Smooth muscle cell (in vitro differentiated cells): ENCODE measurements at regions not wholly inside any gene's neighbourhood (a gene's known extent, or its start where the extent isn't known, plus 50 kb on each side); places are given as distances from the start of the nearest gene placed in this dataset.

Source experiments
- DNase-seq: peaks from one replicate; lab custom pipeline; 2025; ENCODE audit not compliant: unreplicated experiment; lab: John Stamatoyannopoulos, UW
- H2AFZ ChIP-seq: fragments of 200-600 bp; sonication (generic); 2 replicates; pipeline ENCODE4 v1.6.0; 2016; ENCODE audit warnings: antibody characterized with exemption, low read depth, mild to moderate bottlenecking
- H3F3A ChIP-seq: fragments of 200-600 bp; sonication (generic); 2 replicates; pipeline ENCODE4 v1.6.0; 2017; ENCODE audit warnings: antibody characterized with exemption, low read depth
- H3K27ac ChIP-seq: fragments of 200-600 bp; sonication (generic); 2 replicates; pipeline ENCODE4 v1.5.1; 2016; ENCODE audit warnings: low read depth, mild to moderate bottlenecking
- H3K27me3 ChIP-seq: fragments of 200-600 bp; sonication (generic); 2 replicates; pipeline ENCODE4 v1.6.1; 2016; ENCODE audit warnings: low read depth, mild to moderate bottlenecking
- H3K36me3 ChIP-seq: fragments of 200-600 bp; sonication (generic); 2 replicates; pipeline ENCODE4 v1.5.1; 2016; ENCODE audit warnings: low read depth
- H3K4me1 ChIP-seq: fragments of 200-600 bp; sonication (generic); 2 replicates; pipeline ENCODE4 v1.5.1; 2016; ENCODE audit warnings: low read depth
- H3K4me2 ChIP-seq: fragments of 200-600 bp; sonication (generic); 2 replicates; pipeline ENCODE4 v1.6.0; 2016; ENCODE audit warnings: mild to moderate bottlenecking
- H3K4me3 ChIP-seq: fragments of 200-600 bp; sonication (generic); 2 replicates; pipeline ENCODE4 v1.5.1; 2016; ENCODE audit warnings: mild to moderate bottlenecking
- H3K79me2 ChIP-seq: fragments of 200-600 bp; sonication (generic); 2 replicates; pipeline ENCODE4 v1.6.0; 2016; ENCODE audit warnings: low read depth, mild to moderate bottlenecking
- H3K9ac ChIP-seq: fragments of 200-600 bp; sonication (generic); 2 replicates; pipeline ENCODE4 v1.6.0; 2016; ENCODE audit warnings: low read depth
- H3K9me3 ChIP-seq: fragments of 200-600 bp; sonication (generic); replicated peaks from 2 replicates; pipeline ENCODE4 v1.5.1; 2016; ENCODE audit warnings: low read depth
- H4K20me1 ChIP-seq: fragments of 200-600 bp; sonication (generic); 2 replicates; pipeline ENCODE4 v1.6.0; 2016; ENCODE audit warnings: low read depth
- CTCF ChIP-seq: fragments of 200-600 bp; sonication (generic); IDR thresholded peaks from 2 replicates; pipeline ENCODE4 v1.5.1; 2017; ENCODE audit warnings: borderline replicate concordance, mild to moderate bottlenecking, antibody characterized with exemption; ENCODE audit not compliant: insufficient read depth, poor library complexity, severe bottlenecking
- WGBS: methylation state at CpG from one replicate; pipeline ENCODE4 v1.1.7; 2016; ENCODE audit warnings: low lambda C conversion rate; 5-methylcytosine and 5-hydroxymethylcytosine counted together

- DNase-seq: no peak
- H3K79me2 ChIP-seq: no peaks in the 10 kb centered on the region
- WGBS: 47% methylated on average over 3 of the region's 3 CpGs
These were observed 1345.3 kb downstream of the FAM181B start for GRCh38 chr11:81388326-81388725.

GRCh38 chr11:81380395-81380794, 1353.3 kb downstream of the FAM181B start:
- DNase-seq: no peak
- no peak overlapping the region for H3K4me2 ChIP-seq
- H3F3A ChIP-seq: no peaks in the 10 kb centered on the region
- H3K4me1 ChIP-seq: no peaks in the 10 kb centered on the region
- no peaks in the 10 kb centered on the region for H3K27me3 ChIP-seq
- H3K27ac ChIP-seq: no peak overlapping the region
- H3K79me2 ChIP-seq: no peaks in the 10 kb centered on the region
- H2AFZ ChIP-seq: no peak overlapping the region
- H4K20me1 ChIP-seq: no peaks in the 10 kb centered on the region
- H3K36me3 ChIP-seq: peaks cover 2% of the 10 kb centered on the region
- H3K9me3 ChIP-seq: no peaks in the 10 kb centered on the region
- H3K9ac ChIP-seq: no peak overlapping the region
- H3K4me3 ChIP-seq: no peak overlapping the region
- 81% methylated on average over 1 of the region's 1 CpG for WGBS
- no peak for TF ChIP-seq CTCF

More at GRCh38 chr11:81388326-81388725, 1345.3 kb downstream of the FAM181B start:
- no peak overlapping the region for H3K9ac ChIP-seq
- peaks cover 12% of the 10 kb centered on the region for H3K27me3 ChIP-seq
- no peak overlapping the region for H3K4me2 ChIP-seq
- H4K20me1 ChIP-seq: no peaks in the 10 kb centered on the region
- no peak overlapping the region for H3K4me3 ChIP-seq
- H3F3A ChIP-seq: no peaks in the 10 kb centered on the region
- TF ChIP-seq CTCF: no peak
- no peak overlapping the region for H2AFZ ChIP-seq
- no peaks in the 10 kb centered on the region for H3K9me3 ChIP-seq
- H3K4me1 ChIP-seq: no peaks in the 10 kb centered on the region
- peaks cover 2% of the 10 kb centered on the region for H3K36me3 ChIP-seq
- no peak overlapping the region for H3K27ac ChIP-seq

- Histone ChIP-seq H4K20me1 (no peaks in the 10 kb centered on the region), H3K4me3 (no peak overlapping the region), H3K36me3 (no peaks in the 10 kb centered on the region), H3K27me3 (no peaks in the 10 kb centered on the region), H3K9me3 (peaks cover 4% of the 10 kb centered on the region), H2AFZ (no peak overlapping the region), H3F3A (no peaks in the 10 kb centered on the region), H3K9ac (no peak overlapping the region), H3K27ac (no peak overlapping the region), H3K79me2 (no peaks in the 10 kb centered on the region), H3K4me2 (no peak overlapping the region), H3K4me1 (no peaks in the 10 kb centered on the region)
- DNase-seq: no peak
- 86% methylated on average over 2 of the region's 2 CpGs for WGBS
- no peak for TF ChIP-seq CTCF
These were observed 1356.2 kb downstream of the FAM181B start for GRCh38 chr11:81377418-81377817.

GRCh38 chr11:81373986-81374385, 1359.7 kb downstream of the FAM181B start:
- Histone ChIP-seq H3K27me3 (peaks cover 5% of the 10 kb centered on the region), H3F3A (no peaks in the 10 kb centered on the region), H3K4me3 (no peak overlapping the region), H3K36me3 (no peaks in the 10 kb centered on the region), H3K9me3 (peaks cover 4% of the 10 kb centered on the region), H4K20me1 (no peaks in the 10 kb centered on the region), H3K9ac (no peak overlapping the region), H3K79me2 (no peaks in the 10 kb centered on the region), H3K4me1 (no peaks in the 10 kb centered on the region), H2AFZ (no peak overlapping the region), H3K4me2 (no peak overlapping the region), H3K27ac (no peak overlapping the region)
- WGBS: 92% methylated on average over 2 of the region's 2 CpGs
- no peak for TF ChIP-seq CTCF
- no peak for DNase-seq
